GM23338 (cell line): ENCODE measurements at regions not wholly inside any gene's neighbourhood (a gene's known extent, or its start where the extent isn't known, plus 50 kb on each side); places are given as distances from the start of the nearest gene placed in this dataset.

Source experiments
- ATAC-seq: fragments of 200-7000 bp; cut with Tn5 transposase; 3 replicates; pipeline ENCODE4 v1.9.1; 2020
- DNase-seq: peaks from one replicate; pipeline ENCODE4 v3.0.0-alpha.2; 2015; ENCODE audit warnings: low spot score
- H2AFZ ChIP-seq: fragments of 200-600 bp; sonication (generic); 2 replicates; pipeline ENCODE4 v1.8.0; 2016; ENCODE audit warnings: antibody characterized with exemption, mild to moderate bottlenecking, moderate library complexity
- H3F3A ChIP-seq: fragments of 200-600 bp; sonication (generic); replicated peaks from 2 replicates; pipeline ENCODE4 v1.8.0; 2017; ENCODE audit warnings: antibody characterized with exemption, mixed run types, low read depth
- H3K27ac ChIP-seq: fragments of 200-600 bp; sonication (generic); 2 replicates; pipeline ENCODE4 v1.6.1; 2016; ENCODE audit warnings: low read depth
- H3K27me3 ChIP-seq: fragments of 200-600 bp; sonication (generic); 2 replicates; pipeline ENCODE4 v1.8.0; 2016; ENCODE audit warnings: mild to moderate bottlenecking, mixed run types, moderate library complexity; ENCODE audit not compliant: insufficient read depth
- H3K36me3 ChIP-seq: fragments of 200-600 bp; sonication (generic); 2 replicates; pipeline ENCODE4 v1.8.0; 2016; ENCODE audit warnings: mild to moderate bottlenecking; ENCODE audit not compliant: insufficient read depth
- H3K4me1 ChIP-seq: fragments of 200-600 bp; sonication (generic); 2 replicates; pipeline ENCODE4 v1.8.0; 2016; ENCODE audit warnings: mild to moderate bottlenecking, moderate library complexity; ENCODE audit not compliant: insufficient read depth
- H3K4me2 ChIP-seq: fragments of 200-600 bp; sonication (generic); 2 replicates; pipeline ENCODE4 v1.7.1; 2017; ENCODE audit warnings: mixed run types
- H3K4me3 ChIP-seq: fragments of 200-600 bp; sonication (generic); 2 replicates; pipeline ENCODE4 v1.6.1; 2016; ENCODE audit warnings: mixed run types
- H3K79me2 ChIP-seq: fragments of 200-600 bp; sonication (generic); replicated peaks from 2 replicates; pipeline ENCODE4 v1.8.0; 2017; ENCODE audit warnings: mild to moderate bottlenecking; ENCODE audit not compliant: insufficient read depth
- H3K9me2 ChIP-seq: fragments of 200-600 bp; sonication (generic); 2 replicates; pipeline ENCODE4 v1.8.0; 2017; ENCODE audit not compliant: insufficient read depth
- H4K20me1 ChIP-seq: fragments of 200-600 bp; sonication (generic); replicated peaks from 2 replicates; pipeline ENCODE4 v1.8.0; 2017; ENCODE audit warnings: mild to moderate bottlenecking; ENCODE audit not compliant: insufficient read depth
- H3K27ac Mint-ChIP-seq: 2 replicates; pipeline ENCODE4 v1.8.0; 2020; ENCODE audit warnings: inconsistent platforms, mild to moderate bottlenecking, moderate library complexity, mixed read lengths
- H3K27me3 Mint-ChIP-seq: 3 replicates; pipeline ENCODE4 v1.8.0; 2022; ENCODE audit warnings: low read depth, mild to moderate bottlenecking, moderate library complexity, mixed read lengths, inconsistent platforms; ENCODE audit not compliant: insufficient read depth, poor library complexity
- H3K36me3 Mint-ChIP-seq: 3 replicates; pipeline ENCODE4 v1.8.0; 2021; ENCODE audit warnings: low read depth, mild to moderate bottlenecking, inconsistent platforms, moderate library complexity, mixed read lengths
- H3K4me1 Mint-ChIP-seq: 3 replicates; pipeline ENCODE4 v1.8.0; 2020; ENCODE audit warnings: mild to moderate bottlenecking, inconsistent platforms, mixed read lengths
- H3K4me3 Mint-ChIP-seq: 3 replicates; pipeline ENCODE4 v1.8.0; 2021; ENCODE audit warnings: moderate library complexity, mild to moderate bottlenecking, inconsistent platforms, mixed read lengths
- H3K9me3 Mint-ChIP-seq: 3 replicates; pipeline ENCODE4 v1.8.0; 2020; ENCODE audit warnings: moderate library complexity, mild to moderate bottlenecking, inconsistent platforms, mixed read lengths
- EZH2phosphoT487 ChIP-seq: fragments of 200-600 bp; sonication (generic); IDR thresholded peaks from one replicate; pipeline ENCODE4 v1.8.1; 2018; ENCODE audit warnings: antibody characterized with exemption; ENCODE audit not compliant: unreplicated experiment
- JUNB ChIP-seq: IDR thresholded peaks from one replicate; pipeline ENCODE4 v1.6.1; 2016; ENCODE audit warnings: antibody characterized with exemption; ENCODE audit not compliant: unreplicated experiment
- NANOG ChIP-seq: IDR thresholded peaks from 2 replicates; pipeline ENCODE4 v1.6.1; 2016; ENCODE audit warnings: antibody characterized with exemption, borderline replicate concordance
- POLR2AphosphoS5 ChIP-seq: IDR thresholded peaks from 2 replicates; pipeline ENCODE4 v1.6.1; 2016; ENCODE audit warnings: antibody characterized with exemption, low read depth
- STAT1 ChIP-seq: IDR thresholded peaks from one replicate; pipeline ENCODE4 v1.6.1; 2016; ENCODE audit warnings: antibody characterized with exemption; ENCODE audit not compliant: unreplicated experiment
- ZNF114 ChIP-seq: fragments of 250-450 bp; sonication (Bioruptor Pico); IDR thresholded peaks from 2 replicates; pipeline ENCODE4 v1.5.0; 2020; ENCODE audit warnings: mild to moderate bottlenecking, moderate library complexity
- ZNF331 ChIP-seq: fragments of 250-450 bp; sonication (Bioruptor Pico); IDR thresholded peaks from 2 replicates; pipeline ENCODE4 v1.5.0; 2020; ENCODE audit warnings: low read depth, mild to moderate bottlenecking, moderate library complexity
- TF ChIP-seq, protein P1 (sequence below): IDR thresholded peaks from one replicate; pipeline ENCODE4 v1.6.1; 2018; ENCODE audit warnings: antibody characterized with exemption; ENCODE audit not compliant: unreplicated experiment
- TF ChIP-seq, protein P2 (sequence below), 2 experiments: fragments of 200-600 bp in 1 of 2; sonication (generic) in 1 of 2; conservative IDR thresholded peaks; 2 replicates each; pipeline versions ENCODE4 v1.5.1 to v1.6.1; 2016 to 2017; ENCODE audit warnings: antibody characterized with exemption in 2 of 2, low read depth in 2 of 2, mild to moderate bottlenecking in 2 of 2, moderate library complexity in 1 of 2
- TF ChIP-seq, protein P3 (sequence below): IDR thresholded peaks from 2 replicates; pipeline ENCODE4 v1.6.1; 2016; ENCODE audit warnings: antibody characterized with exemption
- TF ChIP-seq, protein P4 (sequence below): fragments of 250-450 bp; sonication (Bioruptor Pico); IDR thresholded peaks from 2 replicates; pipeline ENCODE4 v1.5.0; 2020; ENCODE audit warnings: mild to moderate bottlenecking, moderate library complexity

DNA sequence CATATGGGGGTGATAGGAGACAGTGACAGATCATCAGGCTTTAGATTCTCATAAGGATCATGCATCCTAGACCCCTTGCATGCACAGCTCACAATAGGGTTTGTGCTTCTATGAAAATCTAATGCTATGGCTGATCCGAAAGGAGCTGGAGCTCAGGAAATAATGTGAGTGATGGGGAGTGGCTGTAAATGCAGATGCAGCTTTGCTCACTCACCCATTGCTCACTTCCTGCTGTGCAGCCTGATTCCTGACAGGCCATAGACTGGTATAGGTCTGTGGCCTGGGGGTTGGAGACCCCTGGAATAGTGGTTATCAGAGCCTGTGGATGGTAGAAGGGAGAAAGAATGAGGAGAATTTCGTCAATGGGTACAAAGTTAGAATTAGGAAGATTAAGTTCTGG is 2751.1 kb downstream of the ARAP2 start (continued):
- TF ChIP-seq, protein P1, sequence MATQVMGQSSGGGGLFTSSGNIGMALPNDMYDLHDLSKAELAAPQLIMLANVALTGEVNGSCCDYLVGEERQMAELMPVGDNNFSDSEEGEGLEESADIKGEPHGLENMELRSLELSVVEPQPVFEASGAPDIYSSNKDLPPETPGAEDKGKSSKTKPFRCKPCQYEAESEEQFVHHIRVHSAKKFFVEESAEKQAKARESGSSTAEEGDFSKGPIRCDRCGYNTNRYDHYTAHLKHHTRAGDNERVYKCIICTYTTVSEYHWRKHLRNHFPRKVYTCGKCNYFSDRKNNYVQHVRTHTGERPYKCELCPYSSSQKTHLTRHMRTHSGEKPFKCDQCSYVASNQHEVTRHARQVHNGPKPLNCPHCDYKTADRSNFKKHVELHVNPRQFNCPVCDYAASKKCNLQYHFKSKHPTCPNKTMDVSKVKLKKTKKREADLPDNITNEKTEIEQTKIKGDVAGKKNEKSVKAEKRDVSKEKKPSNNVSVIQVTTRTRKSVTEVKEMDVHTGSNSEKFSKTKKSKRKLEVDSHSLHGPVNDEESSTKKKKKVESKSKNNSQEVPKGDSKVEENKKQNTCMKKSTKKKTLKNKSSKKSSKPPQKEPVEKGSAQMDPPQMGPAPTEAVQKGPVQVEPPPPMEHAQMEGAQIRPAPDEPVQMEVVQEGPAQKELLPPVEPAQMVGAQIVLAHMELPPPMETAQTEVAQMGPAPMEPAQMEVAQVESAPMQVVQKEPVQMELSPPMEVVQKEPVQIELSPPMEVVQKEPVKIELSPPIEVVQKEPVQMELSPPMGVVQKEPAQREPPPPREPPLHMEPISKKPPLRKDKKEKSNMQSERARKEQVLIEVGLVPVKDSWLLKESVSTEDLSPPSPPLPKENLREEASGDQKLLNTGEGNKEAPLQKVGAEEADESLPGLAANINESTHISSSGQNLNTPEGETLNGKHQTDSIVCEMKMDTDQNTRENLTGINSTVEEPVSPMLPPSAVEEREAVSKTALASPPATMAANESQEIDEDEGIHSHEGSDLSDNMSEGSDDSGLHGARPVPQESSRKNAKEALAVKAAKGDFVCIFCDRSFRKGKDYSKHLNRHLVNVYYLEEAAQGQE, result no peak
- TF ChIP-seq NANOG (no peak), POLR2AphosphoS5 (no peak), EZH2phosphoT487 (no peak), ZNF114 (no peak)
- TF ChIP-seq, protein P2, sequence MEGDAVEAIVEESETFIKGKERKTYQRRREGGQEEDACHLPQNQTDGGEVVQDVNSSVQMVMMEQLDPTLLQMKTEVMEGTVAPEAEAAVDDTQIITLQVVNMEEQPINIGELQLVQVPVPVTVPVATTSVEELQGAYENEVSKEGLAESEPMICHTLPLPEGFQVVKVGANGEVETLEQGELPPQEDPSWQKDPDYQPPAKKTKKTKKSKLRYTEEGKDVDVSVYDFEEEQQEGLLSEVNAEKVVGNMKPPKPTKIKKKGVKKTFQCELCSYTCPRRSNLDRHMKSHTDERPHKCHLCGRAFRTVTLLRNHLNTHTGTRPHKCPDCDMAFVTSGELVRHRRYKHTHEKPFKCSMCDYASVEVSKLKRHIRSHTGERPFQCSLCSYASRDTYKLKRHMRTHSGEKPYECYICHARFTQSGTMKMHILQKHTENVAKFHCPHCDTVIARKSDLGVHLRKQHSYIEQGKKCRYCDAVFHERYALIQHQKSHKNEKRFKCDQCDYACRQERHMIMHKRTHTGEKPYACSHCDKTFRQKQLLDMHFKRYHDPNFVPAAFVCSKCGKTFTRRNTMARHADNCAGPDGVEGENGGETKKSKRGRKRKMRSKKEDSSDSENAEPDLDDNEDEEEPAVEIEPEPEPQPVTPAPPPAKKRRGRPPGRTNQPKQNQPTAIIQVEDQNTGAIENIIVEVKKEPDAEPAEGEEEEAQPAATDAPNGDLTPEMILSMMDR (conservative IDR thresholded peaks at IDR 0.05; ENCODE audit: low read depth in 2 of 2), result no peak

DNA sequence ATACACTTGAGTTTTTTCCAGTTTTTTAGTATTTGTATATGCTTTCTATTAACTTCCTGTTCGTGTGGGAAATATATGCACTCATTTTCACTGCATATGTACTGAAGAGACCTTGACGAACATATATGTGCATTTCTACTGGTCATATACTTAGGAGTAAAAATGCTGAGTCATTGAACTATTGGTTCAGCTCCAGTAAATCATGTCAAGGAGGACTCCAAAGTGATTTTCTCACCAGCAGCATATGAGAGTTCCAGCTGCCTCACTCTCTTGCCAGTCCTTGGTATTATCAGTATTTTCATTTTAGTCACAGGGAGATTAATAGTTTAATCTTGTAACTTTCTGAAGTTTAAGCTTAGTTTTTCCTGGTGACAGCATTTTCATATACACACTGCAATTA is 2750.2 kb downstream of the ARAP2 start:
- no peak overlapping the region for H3K4me3 ChIP-seq
- Mint-ChIP-seq H3K9me3 (peaks cover 3% of the 10 kb centered on the region; the same call in 1 of the 3 replicates), H3K4me1 (no peaks in the 10 kb centered on the region), H3K36me3 (no peaks in the 10 kb centered on the region), H3K27ac (no peak overlapping the region), H3K27me3 (no peaks in the 10 kb centered on the region), H3K4me3 (no peak overlapping the region)
- ATAC-seq, result no peak
- H4K20me1 ChIP-seq, result no peaks in the 10 kb centered on the region
- no peak overlapping the region for H3K4me2 ChIP-seq
- 0 out of 2 replicates have a peak overlapping the region, but pooled peaks have one; percentile 15 for H2AFZ ChIP-seq
- no peak for DNase-seq
- H3K79me2 ChIP-seq, result no peaks in the 10 kb centered on the region
- no peak overlapping the region for H3K27ac ChIP-seq
- no peaks in the 10 kb centered on the region for H3K36me3 ChIP-seq
- no peaks in the 10 kb centered on the region for H3K27me3 ChIP-seq
- no peaks in the 10 kb centered on the region for H3K4me1 ChIP-seq
- no peaks in the 10 kb centered on the region for H3F3A ChIP-seq
- no peaks in the 10 kb centered on the region; the same call in 1 of the 2 replicates for H3K9me2 ChIP-seq
- TF ChIP-seq JUNB (no peak), ZNF331 (CRISPR knock-in tag) (no peak), ZNF114 (no peak), STAT1 (no peak)
- TF ChIP-seq, protein P2 (conservative IDR thresholded peaks at IDR 0.05; ENCODE audit: low read depth in 2 of 2), result no peak
- TF ChIP-seq, protein P3, sequence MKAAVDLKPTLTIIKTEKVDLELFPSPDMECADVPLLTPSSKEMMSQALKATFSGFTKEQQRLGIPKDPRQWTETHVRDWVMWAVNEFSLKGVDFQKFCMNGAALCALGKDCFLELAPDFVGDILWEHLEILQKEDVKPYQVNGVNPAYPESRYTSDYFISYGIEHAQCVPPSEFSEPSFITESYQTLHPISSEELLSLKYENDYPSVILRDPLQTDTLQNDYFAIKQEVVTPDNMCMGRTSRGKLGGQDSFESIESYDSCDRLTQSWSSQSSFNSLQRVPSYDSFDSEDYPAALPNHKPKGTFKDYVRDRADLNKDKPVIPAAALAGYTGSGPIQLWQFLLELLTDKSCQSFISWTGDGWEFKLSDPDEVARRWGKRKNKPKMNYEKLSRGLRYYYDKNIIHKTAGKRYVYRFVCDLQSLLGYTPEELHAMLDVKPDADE, result no peak
- TF ChIP-seq, protein P4, sequence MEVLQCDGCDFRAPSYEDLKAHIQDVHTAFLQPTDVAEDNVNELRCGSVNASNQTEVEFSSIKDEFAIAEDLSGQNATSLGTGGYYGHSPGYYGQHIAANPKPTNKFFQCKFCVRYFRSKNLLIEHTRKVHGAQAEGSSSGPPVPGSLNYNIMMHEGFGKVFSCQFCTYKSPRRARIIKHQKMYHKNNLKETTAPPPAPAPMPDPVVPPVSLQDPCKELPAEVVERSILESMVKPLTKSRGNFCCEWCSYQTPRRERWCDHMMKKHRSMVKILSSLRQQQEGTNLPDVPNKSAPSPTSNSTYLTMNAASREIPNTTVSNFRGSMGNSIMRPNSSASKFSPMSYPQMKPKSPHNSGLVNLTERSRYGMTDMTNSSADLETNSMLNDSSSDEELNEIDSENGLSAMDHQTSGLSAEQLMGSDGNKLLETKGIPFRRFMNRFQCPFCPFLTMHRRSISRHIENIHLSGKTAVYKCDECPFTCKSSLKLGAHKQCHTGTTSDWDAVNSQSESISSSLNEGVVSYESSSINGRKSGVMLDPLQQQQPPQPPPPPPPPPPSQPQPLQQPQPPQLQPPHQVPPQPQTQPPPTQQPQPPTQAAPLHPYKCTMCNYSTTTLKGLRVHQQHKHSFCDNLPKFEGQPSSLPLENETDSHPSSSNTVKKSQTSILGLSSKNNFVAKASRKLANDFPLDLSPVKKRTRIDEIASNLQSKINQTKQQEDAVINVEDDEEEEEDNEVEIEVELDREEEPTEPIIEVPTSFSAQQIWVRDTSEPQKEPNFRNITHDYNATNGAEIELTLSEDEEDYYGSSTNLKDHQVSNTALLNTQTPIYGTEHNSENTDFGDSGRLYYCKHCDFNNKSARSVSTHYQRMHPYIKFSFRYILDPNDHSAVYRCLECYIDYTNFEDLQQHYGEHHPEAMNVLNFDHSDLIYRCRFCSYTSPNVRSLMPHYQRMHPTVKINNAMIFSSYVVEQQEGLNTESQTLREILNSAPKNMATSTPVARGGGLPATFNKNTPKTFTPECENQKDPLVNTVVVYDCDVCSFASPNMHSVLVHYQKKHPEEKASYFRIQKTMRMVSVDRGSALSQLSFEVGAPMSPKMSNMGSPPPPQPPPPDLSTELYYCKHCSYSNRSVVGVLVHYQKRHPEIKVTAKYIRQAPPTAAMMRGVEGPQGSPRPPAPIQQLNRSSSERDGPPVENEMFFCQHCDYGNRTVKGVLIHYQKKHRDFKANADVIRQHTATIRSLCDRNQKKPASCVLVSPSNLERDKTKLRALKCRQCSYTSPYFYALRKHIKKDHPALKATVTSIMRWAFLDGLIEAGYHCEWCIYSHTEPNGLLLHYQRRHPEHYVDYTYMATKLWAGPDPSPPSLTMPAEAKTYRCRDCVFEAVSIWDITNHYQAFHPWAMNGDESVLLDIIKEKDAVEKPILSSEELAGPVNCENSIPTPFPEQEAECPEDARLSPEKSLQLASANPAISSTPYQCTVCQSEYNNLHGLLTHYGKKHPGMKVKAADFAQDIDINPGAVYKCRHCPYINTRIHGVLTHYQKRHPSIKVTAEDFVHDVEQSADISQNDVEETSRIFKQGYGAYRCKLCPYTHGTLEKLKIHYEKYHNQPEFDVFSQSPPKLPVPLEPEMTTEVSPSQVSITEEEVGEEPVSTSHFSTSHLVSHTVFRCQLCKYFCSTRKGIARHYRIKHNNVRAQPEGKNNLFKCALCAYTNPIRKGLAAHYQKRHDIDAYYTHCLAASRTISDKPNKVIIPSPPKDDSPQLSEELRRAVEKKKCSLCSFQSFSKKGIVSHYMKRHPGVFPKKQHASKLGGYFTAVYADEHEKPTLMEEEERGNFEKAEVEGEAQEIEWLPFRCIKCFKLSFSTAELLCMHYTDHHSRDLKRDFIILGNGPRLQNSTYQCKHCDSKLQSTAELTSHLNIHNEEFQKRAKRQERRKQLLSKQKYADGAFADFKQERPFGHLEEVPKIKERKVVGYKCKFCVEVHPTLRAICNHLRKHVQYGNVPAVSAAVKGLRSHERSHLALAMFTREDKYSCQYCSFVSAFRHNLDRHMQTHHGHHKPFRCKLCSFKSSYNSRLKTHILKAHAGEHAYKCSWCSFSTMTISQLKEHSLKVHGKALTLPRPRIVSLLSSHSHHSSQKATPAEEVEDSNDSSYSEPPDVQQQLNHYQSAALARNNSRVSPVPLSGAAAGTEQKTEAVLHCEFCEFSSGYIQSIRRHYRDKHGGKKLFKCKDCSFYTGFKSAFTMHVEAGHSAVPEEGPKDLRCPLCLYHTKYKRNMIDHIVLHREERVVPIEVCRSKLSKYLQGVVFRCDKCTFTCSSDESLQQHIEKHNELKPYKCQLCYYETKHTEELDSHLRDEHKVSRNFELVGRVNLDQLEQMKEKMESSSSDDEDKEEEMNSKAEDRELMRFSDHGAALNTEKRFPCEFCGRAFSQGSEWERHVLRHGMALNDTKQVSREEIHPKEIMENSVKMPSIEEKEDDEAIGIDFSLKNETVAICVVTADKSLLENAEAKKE (CRISPR knock-in tag), result no peak
